HFFc6 (cell line): ENCODE measurements at regions not wholly inside any gene's neighbourhood (a gene's known extent, or its start where the extent isn't known, plus 50 kb on each side); places are given as distances from the start of the nearest gene placed in this dataset.

Experiments used
- DNase-seq: peaks from one replicate; pipeline ENCODE4 v3.0.0-alpha.2; 2018
- H3K27ac Mint-ChIP-seq: 2 replicates; pipeline ENCODE4 v1.8.0; 2020; ENCODE audit warnings: mild to moderate bottlenecking, mixed read lengths
- H3K27me3 Mint-ChIP-seq: 2 replicates; pipeline ENCODE4 v1.8.0; 2021; ENCODE audit warnings: mild to moderate bottlenecking, moderate library complexity, mixed read lengths; ENCODE audit not compliant: insufficient read depth
- H3K36me3 Mint-ChIP-seq: 2 replicates; pipeline ENCODE4 v1.8.0; 2021; ENCODE audit warnings: low read depth, mixed read lengths
- H3K4me1 Mint-ChIP-seq: 2 replicates; pipeline ENCODE4 v1.8.0; 2020; ENCODE audit warnings: low read depth, mixed read lengths
- H3K4me3 Mint-ChIP-seq: 2 replicates; pipeline ENCODE4 v1.8.0; 2020; ENCODE audit warnings: mild to moderate bottlenecking, moderate library complexity, mixed read lengths
- H3K9me3 Mint-ChIP-seq: 2 replicates; pipeline ENCODE4 v1.8.0; 2020; ENCODE audit warnings: mild to moderate bottlenecking, mixed read lengths
- CTCF ChIP-seq: fragments of 200-600 bp; sonication (generic); IDR thresholded peaks from 2 replicates; pipeline ENCODE4 v1.5.0; 2021; ENCODE audit warnings: antibody characterized with exemption, mild to moderate bottlenecking

DNA sequence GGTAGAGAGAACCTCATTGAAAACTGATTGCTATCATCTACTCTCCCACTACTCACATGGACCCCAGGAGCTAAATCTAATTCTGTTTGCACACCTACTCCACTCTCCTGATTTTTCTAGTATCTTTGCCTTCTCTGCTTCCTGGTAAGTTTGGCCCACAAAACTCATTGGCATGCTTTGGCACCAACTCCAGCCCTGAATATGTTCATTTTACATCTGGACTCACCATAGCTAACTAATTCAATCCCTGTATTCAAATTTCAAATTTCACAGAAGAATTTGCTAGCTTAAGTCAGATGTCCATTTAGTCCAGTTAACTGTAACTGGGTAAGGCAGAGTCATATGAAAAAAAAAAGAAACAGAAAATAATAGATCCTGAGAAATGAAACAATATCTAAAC, 442.1 kb downstream of the SUCLG1 start:
- Mint-ChIP-seq H3K27me3 (no peaks in the 10 kb centered on the region), H3K4me3 (no peak overlapping the region), H3K4me1 (no peaks in the 10 kb centered on the region), H3K36me3 (no peaks in the 10 kb centered on the region), H3K27ac (no peak overlapping the region), H3K9me3 (no peaks in the 10 kb centered on the region; the same call in 1 of the 2 replicates)
- TF ChIP-seq CTCF: no peak
- no peak for DNase-seq

DNA sequence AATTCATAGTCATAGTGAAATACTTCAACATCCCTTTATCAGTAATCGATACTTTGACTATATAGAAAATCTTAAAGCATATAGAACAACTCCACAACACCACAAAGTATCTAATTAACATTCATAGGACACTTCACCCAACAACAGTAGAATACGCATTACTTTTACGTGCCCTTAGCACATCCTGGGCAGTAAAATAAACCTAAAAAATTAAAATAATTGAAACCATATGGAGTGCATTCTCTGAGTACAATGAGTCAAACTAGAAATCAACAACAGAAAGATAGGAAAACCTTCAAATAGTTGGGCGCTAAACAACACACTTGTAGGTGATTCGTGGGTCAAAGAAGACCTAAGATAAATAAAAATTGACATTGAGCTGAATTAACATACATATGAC, 442.9 kb downstream of the SUCLG1 start:
- H3K27ac Mint-ChIP-seq: no peak overlapping the region
- H3K9me3 Mint-ChIP-seq: no peaks in the 10 kb centered on the region; the same call in 1 of the 2 replicates
- H3K36me3 Mint-ChIP-seq: no peaks in the 10 kb centered on the region
- H3K27me3 Mint-ChIP-seq: no peaks in the 10 kb centered on the region
- TF ChIP-seq CTCF: no peak
- no peak for DNase-seq
- no peaks in the 10 kb centered on the region for H3K4me1 Mint-ChIP-seq
- no peak overlapping the region for H3K4me3 Mint-ChIP-seq

GRCh38 chr2:83997889-83998288, 461.2 kb downstream of the SUCLG1 start:
- Mint-ChIP-seq H3K9me3 (peaks cover 22% of the 10 kb centered on the region), H3K27me3 (no peaks in the 10 kb centered on the region), H3K4me1 (no peaks in the 10 kb centered on the region), H3K27ac (no peak overlapping the region), H3K4me3 (no peak overlapping the region), H3K36me3 (peaks cover 4% of the 10 kb centered on the region; the same call in 1 of the 2 replicates)
- no peak for TF ChIP-seq CTCF
- DNase-seq: no peak

- H3K27ac Mint-ChIP-seq: no peak overlapping the region
- H3K27me3 Mint-ChIP-seq: no peaks in the 10 kb centered on the region
Measured at GRCh38 chr2:83994633-83995179, 464.4 kb downstream of the SUCLG1 start.

DNA sequence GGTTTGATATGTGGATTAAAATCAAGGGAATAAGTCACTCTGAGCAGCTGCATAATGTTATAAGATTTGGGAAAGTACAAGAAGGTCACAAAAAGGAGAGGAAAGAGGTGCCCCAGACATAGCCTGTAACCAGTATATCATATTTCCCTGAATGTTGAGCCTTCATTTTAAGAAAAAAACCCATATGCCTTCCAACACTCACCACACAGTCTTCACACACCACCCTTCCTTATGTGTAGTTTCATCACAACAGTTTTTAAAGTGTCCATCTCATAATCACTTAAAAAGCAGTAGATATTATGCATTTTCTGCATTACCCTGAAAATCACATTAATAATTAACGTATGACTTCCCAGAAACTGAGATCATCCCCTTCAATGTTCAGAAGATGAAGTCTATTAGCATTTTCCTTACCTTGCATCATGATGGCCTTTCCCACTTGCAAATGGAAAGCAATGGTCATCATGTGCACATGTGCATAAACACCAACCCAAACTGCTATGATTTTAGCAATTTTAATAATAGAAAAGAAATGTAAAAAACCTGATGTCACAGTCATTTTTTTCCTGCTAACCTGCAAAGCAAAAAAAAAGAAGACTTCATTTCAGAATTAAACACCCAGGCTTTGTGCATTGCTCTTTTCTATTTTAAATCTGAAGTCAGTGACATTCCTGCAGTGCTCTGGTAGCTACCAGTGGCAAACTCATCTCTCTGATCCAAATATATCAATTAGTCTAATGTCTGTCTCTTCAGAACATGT, 465.0 kb downstream of the SUCLG1 start:
- Mint-ChIP-seq H3K27ac (no peak overlapping the region), H3K4me1 (no peaks in the 10 kb centered on the region), H3K4me3 (no peak overlapping the region), H3K27me3 (no peaks in the 10 kb centered on the region), H3K9me3 (peaks cover 16% of the 10 kb centered on the region), H3K36me3 (no peaks in the 10 kb centered on the region; the same call in 1 of the 2 replicates)
- TF ChIP-seq CTCF: no peak
- no peak for DNase-seq

More at GRCh38 chr2:83994633-83995179, 464.4 kb downstream of the SUCLG1 start:
- H3K4me1 Mint-ChIP-seq: no peaks in the 10 kb centered on the region
- DNase-seq: no peak
- no peak overlapping the region for H3K4me3 Mint-ChIP-seq
- peaks cover 16% of the 10 kb centered on the region for H3K9me3 Mint-ChIP-seq
- no peaks in the 10 kb centered on the region; the same call in 1 of the 2 replicates for H3K36me3 Mint-ChIP-seq
- no peak for TF ChIP-seq CTCF
